OCI-LY7 (cell line): ENCODE measurements at regions not wholly inside any gene's neighbourhood (a gene's known extent, or its start where the extent isn't known, plus 50 kb on each side); places are given as distances from the start of the nearest gene placed in this dataset.

Source experiments
- BruUV-seq: library from RNA; stranded (reverse); fragments of 400-500 nt; replicated peaks from 2 replicates; lab custom pipeline; 2021; lab: Mats Ljungman, UMichigan
- CTCF ChIA-PET: fragments of 300-600 bp; sonication (Branson Sonifier 250); formaldehyde crosslinking; loops from one replicate; lab custom pipeline; 2022; ENCODE audit warnings: antibody characterized with exemption; ENCODE audit not compliant: unreplicated experiment; lab: Charles Lee
- POLR2A ChIA-PET: fragments of 300-600 bp; sonication (Branson Sonifier 250); formaldehyde crosslinking; loops from one replicate; lab custom pipeline; 2022; ENCODE audit warnings: antibody characterized with exemption; lab: Charles Lee
- DNase-seq: peaks from one replicate; pipeline ENCODE4 v3.0.0-alpha.2; 2015; ENCODE audit warnings: low spot score
- H2AFZ ChIP-seq: fragments of 200-600 bp; sonication (generic), shearing (Covaris generic); 2 replicates; pipeline ENCODE4 v1.6.1; 2014; ENCODE audit warnings: mild to moderate bottlenecking, antibody characterized with exemption, low read length, moderate library complexity
- H3K27ac ChIP-seq: fragments of 200-600 bp; sonication (generic); 2 replicates; pipeline ENCODE4 v1.5.1; 2014; ENCODE audit warnings: mixed run types, low read depth, mild to moderate bottlenecking, moderate library complexity, low read length, inconsistent platforms; ENCODE audit not compliant: poor library complexity, severe bottlenecking
- H3K36me3 ChIP-seq: fragments of 200-600 bp; sonication (generic); 2 replicates; pipeline ENCODE4 v1.6.1; 2014; ENCODE audit warnings: mild to moderate bottlenecking, antibody characterized with exemption, low read length, moderate library complexity, mixed read lengths; ENCODE audit not compliant: insufficient read depth
- H3K4me1 ChIP-seq: fragments of 200-600 bp; sonication (generic); 2 replicates; pipeline ENCODE4 v1.5.1; 2014; ENCODE audit warnings: mild to moderate bottlenecking, low read length; ENCODE audit not compliant: insufficient read depth, poor library complexity, severe bottlenecking
- H3K4me2 ChIP-seq: fragments of 200-600 bp; sonication (generic); 2 replicates; pipeline ENCODE4 v1.6.1; 2014; ENCODE audit warnings: mild to moderate bottlenecking, low read length
- H3K4me3 ChIP-seq: fragments of 200-600 bp; sonication (generic); 2 replicates; pipeline ENCODE4 v1.5.1; 2014; ENCODE audit warnings: mild to moderate bottlenecking, low read depth, low read length; ENCODE audit not compliant: poor library complexity, severe bottlenecking
- H3K79me2 ChIP-seq: fragments of 200-600 bp; sonication (generic); 2 replicates; pipeline ENCODE4 v1.6.1; 2016; ENCODE audit warnings: low read depth, mild to moderate bottlenecking, low read length, moderate library complexity, mixed read lengths; ENCODE audit not compliant: insufficient read depth
- H3K9me2 ChIP-seq: fragments of 200-600 bp; sonication (generic); 2 replicates; pipeline ENCODE4 v1.6.1; 2016; ENCODE audit warnings: mild to moderate bottlenecking, low read length, mixed read lengths; ENCODE audit not compliant: insufficient read depth
- H3K9me3 ChIP-seq: fragments of 200-600 bp; sonication (generic); 2 replicates; pipeline ENCODE4 v1.6.1; 2014; ENCODE audit warnings: mild to moderate bottlenecking, mixed run types, low read length, mixed read lengths
- H4K20me1 ChIP-seq: fragments of 200-600 bp; sonication (generic); 2 replicates; pipeline ENCODE4 v1.6.1; 2014; ENCODE audit warnings: mild to moderate bottlenecking, antibody characterized with exemption, low read length, moderate library complexity, mixed read lengths; ENCODE audit not compliant: insufficient read depth
- EZH2phosphoT487 ChIP-seq: fragments of 200-600 bp; sonication (generic); IDR thresholded peaks from 2 replicates; pipeline ENCODE4 v1.6.1; 2018; ENCODE audit warnings: low read depth, borderline replicate concordance, mild to moderate bottlenecking, mixed run types, antibody characterized with exemption, low read length, moderate library complexity, mixed read lengths
- intact Hi-C: fragments of 100-400 bp; cut with micrococcal nuclease; formaldehyde crosslinking; loops from one replicate; pipeline ENCODE4 v1.10.0; 2022; ENCODE audit not compliant: unreplicated experiment
- TF ChIP-seq, protein P1 (sequence below): fragments of 200-600 bp; sonication (generic); conservative IDR thresholded peaks from 2 replicates; pipeline ENCODE4 v1.5.1; 2014; ENCODE audit warnings: mild to moderate bottlenecking, antibody characterized with exemption, low read length, moderate library complexity, mixed read lengths

DNA sequence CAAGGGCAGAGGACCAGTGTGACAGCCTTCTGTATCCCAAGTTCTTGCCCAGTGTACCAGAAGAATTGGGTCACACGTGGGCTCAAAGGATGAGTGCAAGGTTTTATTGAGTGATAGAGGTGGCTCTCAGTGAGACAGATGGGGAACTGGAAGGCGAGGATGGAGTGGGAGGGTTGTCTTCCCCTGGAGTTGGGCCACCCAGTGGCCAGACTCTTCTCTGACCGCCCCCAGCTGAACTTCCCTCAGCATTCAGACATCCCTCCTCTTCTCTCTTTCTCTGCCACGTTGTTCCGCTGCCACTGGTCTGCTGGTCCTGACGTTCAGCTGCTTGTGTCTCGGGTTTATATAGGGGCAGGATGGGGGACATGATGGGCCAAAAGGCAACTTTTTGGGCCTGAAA, 150.1 kb upstream of the IVNS1ABP start:
- CTCF ChIA-PET, result interaction anchor here (0.6 kb wide), 1 partner anchor 190 kb away, joined by 3 read pairs; no protein-coding TSS in a partner anchor
- no peaks in the 10 kb centered on the region for H3K79me2 ChIP-seq
- no peaks in the 10 kb centered on the region for H3K36me3 ChIP-seq
- no peaks in the 10 kb centered on the region for H4K20me1 ChIP-seq
- BruUV-seq, result no TSS peak
- no peak overlapping the region for H3K4me3 ChIP-seq
- no peaks in the 10 kb centered on the region for H3K9me2 ChIP-seq
- H3K4me2 ChIP-seq, result no peak overlapping the region
- TF ChIP-seq EZH2phosphoT487, result no peak
- TF ChIP-seq, protein P1, sequence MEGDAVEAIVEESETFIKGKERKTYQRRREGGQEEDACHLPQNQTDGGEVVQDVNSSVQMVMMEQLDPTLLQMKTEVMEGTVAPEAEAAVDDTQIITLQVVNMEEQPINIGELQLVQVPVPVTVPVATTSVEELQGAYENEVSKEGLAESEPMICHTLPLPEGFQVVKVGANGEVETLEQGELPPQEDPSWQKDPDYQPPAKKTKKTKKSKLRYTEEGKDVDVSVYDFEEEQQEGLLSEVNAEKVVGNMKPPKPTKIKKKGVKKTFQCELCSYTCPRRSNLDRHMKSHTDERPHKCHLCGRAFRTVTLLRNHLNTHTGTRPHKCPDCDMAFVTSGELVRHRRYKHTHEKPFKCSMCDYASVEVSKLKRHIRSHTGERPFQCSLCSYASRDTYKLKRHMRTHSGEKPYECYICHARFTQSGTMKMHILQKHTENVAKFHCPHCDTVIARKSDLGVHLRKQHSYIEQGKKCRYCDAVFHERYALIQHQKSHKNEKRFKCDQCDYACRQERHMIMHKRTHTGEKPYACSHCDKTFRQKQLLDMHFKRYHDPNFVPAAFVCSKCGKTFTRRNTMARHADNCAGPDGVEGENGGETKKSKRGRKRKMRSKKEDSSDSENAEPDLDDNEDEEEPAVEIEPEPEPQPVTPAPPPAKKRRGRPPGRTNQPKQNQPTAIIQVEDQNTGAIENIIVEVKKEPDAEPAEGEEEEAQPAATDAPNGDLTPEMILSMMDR, result no peak
- no peak for DNase-seq
- H3K4me1 ChIP-seq, result no peaks in the 10 kb centered on the region
- intact Hi-C loops, result no loop called here
- POLR2A ChIA-PET, result interaction anchor here (1.0 kb wide), 1 partner anchor 16 kb away, joined by 4 read pairs; no protein-coding TSS in a partner anchor
- H3K9me3 ChIP-seq, result no peaks in the 10 kb centered on the region
- H2AFZ ChIP-seq, result no peak overlapping the region
- no peak overlapping the region for H3K27ac ChIP-seq

- Histone ChIP-seq H3K79me2 (no peaks in the 10 kb centered on the region), H3K9me2 (no peaks in the 10 kb centered on the region), H2AFZ (no peak overlapping the region), H3K27ac (no peak overlapping the region), H3K36me3 (no peaks in the 10 kb centered on the region), H3K4me3 (no peak overlapping the region), H4K20me1 (no peaks in the 10 kb centered on the region), H3K9me3 (no peaks in the 10 kb centered on the region), H3K4me1 (no peaks in the 10 kb centered on the region), H3K4me2 (no peak overlapping the region)
- CTCF ChIA-PET, result no interaction called here
- no peak for TF ChIP-seq EZH2phosphoT487
- TF ChIP-seq, protein P1, result no peak
- POLR2A ChIA-PET, result no interaction called here
- intact Hi-C loops, result no loop called here
- BruUV-seq, result no TSS peak
- DNase-seq, result no peak
These were observed 147.7 kb upstream of the IVNS1ABP start for GRCh38 chr1:185464777-185465176.

DNA sequence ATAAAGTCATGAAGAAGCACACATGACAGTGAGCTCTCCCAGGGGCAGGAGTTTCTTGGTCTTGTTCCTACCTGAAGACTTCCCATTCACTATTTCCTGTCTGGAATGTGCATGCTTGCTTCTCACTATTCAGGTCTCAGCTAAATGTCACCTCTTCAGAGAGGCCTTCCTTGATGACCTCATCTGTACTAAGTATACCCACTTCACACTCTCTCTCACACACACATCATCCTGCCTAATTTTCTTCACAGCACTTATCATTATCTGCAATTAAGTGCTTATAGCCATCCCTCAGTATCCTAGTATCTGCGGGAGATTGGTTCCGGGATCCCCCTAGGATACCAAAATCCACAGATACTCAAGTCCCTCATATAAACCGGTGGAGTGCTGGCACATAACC, 146.4 kb upstream of the IVNS1ABP start:
- POLR2A ChIA-PET, result interaction anchor here (1.0 kb wide), 1 partner anchor 32 kb away, joined by 3 read pairs; no protein-coding TSS in a partner anchor
- Histone ChIP-seq H3K36me3 (no peaks in the 10 kb centered on the region), H3K4me2 (no peak overlapping the region), H3K9me2 (no peaks in the 10 kb centered on the region), H3K4me1 (no peaks in the 10 kb centered on the region), H3K9me3 (no peaks in the 10 kb centered on the region), H3K27ac (no peak overlapping the region), H3K4me3 (no peak overlapping the region), H2AFZ (no peak overlapping the region), H3K79me2 (no peaks in the 10 kb centered on the region), H4K20me1 (no peaks in the 10 kb centered on the region)
- DNase-seq, result no peak
- TF ChIP-seq, protein P1, result no peak
- no TSS peak for BruUV-seq
- CTCF ChIA-PET, result no interaction called here
- intact Hi-C loops, result no loop called here
